CD4-positive, alpha-beta T cell treated with Interleukin-6 for 4 hours (primary cell): ENCODE measurements at regions not wholly inside any gene's neighbourhood (a gene's known extent, or its start where the extent isn't known, plus 50 kb on each side); places are given as distances from the start of the nearest gene placed in this dataset.

Experiments
- DNase-seq: peaks from one replicate; pipeline ENCODE4 v3.0.0-alpha.2; 2020; ENCODE audit warnings: mixed read lengths

DNA sequence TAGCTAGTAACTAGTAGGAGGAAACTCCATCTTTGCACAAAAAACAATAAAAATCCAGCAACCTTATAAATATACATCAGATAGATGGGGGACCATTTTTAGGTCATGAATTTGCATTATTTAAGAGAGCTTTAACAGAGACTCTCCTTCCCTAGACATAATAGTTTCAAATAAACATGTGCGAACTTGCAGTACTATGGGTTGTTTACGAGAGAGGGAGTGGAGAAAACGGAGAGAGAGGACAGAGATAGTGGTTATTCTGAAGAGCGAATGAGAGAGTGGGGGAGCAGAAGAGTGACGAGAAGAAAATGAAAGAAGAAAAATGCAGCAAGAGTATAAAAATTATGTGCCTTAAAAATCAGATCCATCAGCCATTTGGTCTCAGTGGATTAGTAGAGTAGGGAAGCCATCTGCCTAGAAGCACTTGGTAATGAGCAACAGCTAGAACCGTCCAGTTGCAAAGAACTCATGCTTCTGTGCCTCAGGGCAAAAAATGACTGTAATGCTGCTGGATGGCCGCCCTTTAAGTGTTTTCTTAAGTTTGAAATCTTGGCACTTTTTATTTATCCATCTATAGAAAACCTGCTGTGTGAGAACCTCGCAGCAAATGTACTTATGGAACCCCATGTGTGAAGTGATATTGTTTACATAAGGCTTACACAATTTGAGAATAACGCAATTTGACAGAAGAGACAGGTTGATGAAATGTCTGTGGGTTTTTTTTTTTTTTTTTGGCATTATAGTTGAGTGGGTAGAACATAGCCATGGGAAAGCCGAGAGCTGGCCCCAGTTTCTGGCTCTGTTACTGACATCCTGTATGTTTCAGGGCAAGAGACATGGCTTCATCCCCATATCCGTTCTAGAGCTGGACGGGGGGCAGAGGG is 95.6 kb upstream of the ZNF608 start:
- DNase-seq: no peak

DNA sequence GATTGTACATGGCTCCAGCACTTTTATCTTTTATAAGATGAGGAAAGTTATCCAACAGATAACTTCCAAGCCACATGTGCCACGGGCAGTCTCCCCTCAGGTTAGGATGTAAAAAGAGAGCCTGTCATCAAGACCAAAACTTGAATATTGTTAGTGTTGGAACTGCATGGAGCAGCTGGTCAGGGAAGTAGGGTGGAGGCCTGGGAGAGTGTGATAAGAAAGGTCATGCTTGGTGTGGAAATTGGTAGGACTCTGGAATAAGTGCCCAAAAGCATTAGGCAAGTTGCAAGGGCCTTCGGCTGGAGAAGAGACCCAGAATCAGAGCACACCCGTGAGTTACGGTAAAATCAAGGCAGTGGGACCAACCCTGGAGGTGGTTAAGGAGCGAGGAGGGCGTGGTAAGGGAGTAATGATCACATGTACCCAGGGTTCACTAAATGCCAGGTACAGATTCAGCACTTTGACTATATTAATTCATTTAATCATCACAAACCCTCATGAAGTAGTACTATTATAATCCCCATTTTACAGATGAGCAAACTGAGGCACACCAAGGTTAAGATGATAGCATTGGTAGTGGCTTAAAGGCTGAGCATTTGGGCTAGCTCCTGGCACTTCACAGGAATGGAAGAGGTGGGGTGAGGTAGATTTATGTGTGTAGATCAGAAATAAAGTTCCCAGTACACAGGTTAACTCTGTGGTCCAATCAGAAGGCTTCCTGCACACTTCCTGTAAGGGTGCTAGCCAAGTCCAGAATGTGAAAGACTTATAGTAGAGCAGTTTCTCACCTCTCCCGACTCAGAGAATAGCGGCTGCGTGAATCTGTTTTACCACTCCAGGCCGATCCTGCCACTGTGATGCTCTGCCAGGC is 96.5 kb upstream of the ZNF608 start:
- no peak for DNase-seq

DNA sequence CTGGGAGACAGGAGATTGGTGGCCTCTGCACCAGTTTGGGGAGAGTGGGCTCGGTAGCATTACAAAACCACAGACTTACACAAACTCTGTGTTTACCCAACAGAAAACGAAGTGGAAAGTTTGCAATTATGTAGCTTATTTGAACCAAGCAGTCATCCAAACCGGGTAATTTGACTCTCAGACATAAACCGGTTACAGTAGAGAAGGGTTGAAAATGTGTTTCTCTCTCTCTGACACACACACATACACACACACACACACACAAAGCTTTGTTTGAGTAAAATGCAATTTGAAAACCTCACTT is 97.1 kb upstream of the ZNF608 start:
- DNase-seq: no peak

DNA sequence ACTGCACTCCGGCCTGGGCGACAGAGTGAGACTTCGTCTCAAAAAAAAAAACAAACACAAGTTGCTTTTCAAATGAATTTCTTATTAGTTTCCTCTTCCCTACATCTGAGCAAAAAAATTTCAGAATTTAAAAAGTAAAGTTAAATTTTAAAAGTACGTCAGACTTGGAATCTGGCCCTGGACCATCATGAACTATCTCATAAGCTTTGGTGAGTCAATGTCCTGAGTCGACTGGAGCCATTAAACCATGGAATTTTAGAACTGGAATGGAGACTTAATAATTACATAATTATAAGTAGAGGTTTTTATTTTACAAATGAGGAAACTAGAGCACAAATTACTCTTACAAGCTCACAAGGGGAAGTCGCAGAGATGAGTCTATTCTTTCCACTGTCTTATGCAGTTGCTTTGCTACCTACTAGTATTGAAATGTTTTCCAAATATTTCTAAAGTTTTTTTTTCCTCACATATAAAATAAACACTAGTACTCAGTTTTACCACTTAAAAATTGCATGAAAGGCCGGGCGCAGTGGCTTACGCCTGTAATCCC is 98.0 kb upstream of the ZNF608 start:
- DNase-seq: no peak

DNA sequence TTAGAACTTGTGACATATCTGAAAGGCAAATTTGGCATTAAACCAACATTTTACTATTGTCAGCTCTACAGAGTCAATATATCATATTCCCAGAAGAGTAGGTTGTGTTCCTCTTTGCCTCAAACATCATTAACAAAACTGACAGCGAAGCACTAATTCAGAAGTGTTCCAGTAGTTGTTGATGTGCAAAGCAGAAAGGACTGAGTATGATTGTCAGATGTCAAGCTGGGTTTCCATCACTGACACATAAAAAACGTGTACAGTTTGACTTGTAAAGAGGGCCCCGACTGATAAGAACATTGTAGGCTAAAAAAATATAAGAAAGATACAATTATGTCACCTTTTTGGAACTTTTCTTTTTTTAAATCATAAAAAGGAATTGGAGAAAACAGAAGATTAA is 101.5 kb upstream of the ZNF608 start:
- no peak for DNase-seq

DNA sequence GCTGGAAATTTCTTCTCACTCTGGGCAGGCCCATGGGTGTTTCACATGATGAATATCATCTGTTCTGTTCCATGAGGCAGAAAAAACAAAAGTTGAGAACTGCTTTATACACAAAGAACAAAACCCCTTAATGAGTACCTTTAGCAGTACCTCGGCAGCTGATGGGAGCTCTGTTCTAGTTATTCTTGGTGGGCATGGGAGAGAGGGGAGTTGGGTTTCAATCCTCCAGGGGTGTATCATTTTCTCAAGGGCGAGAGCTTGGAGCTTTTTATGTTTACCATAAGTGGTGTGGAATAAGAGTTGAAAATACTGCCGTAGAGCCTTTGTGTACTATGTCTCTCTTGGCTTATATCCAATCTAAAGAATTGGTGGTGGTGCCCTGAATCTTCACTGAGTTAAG is 103.3 kb upstream of the ZNF608 start:
- DNase-seq: no peak

DNA sequence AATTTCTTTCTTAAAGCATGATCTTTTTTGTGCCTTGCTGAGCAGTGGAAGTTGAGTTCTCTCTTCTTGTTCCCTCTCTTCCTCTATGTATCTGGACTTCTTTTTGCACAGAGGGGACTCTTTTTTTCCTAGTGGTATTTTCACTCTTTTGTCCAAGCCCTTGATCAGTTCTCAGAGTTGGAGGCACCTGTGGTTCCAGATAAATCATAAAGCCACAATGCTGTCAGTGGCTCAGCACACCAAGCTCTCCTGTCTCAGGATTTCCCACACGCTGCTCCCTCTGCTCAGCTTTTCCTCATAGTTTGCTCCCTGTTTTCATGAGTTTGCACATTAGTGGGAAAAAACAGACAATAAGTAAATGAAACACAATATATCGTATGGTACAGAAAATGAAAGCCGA is 110.3 kb upstream of the ZNF608 start:
- DNase-seq: no peak

DNA sequence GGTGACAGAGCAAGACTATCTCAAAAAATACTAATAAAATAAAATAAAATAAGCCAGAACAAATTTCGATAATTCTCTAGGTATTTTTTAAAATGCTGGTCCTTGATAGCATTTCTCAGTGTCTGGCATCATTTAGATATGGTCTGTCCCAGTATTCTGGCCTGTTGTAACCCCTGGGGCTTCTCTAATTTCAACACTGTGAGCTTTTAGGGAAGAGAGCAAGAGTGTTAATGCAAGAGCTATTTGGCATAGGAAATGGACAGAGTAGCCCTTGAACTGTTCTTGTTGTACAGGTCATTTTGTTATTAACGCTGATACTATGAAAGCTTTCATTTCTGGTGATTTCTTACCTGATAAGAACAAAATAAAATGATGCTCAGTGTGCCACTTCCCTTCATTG is 112.2 kb upstream of the ZNF608 start:
- no peak for DNase-seq

DNA sequence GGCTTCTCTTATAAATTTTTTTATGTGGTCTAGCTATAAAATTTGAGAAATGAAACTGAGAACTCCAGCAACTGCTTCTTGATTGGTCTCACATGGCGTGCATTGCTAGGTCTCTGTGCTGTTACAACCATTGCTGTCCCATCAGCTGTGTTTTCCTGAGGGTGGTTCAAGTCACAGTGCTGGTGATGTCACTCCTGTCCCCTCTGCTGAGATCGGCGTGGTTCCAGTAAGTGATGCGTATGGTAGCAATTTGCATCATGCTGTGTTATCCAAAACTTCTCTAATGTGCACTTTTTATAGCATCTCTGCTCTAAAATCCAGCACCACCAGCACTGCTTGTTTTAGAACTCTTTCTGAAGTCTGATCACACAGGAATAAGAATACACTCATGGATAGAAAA is 112.6 kb upstream of the ZNF608 start:
- DNase-seq: no peak

DNA sequence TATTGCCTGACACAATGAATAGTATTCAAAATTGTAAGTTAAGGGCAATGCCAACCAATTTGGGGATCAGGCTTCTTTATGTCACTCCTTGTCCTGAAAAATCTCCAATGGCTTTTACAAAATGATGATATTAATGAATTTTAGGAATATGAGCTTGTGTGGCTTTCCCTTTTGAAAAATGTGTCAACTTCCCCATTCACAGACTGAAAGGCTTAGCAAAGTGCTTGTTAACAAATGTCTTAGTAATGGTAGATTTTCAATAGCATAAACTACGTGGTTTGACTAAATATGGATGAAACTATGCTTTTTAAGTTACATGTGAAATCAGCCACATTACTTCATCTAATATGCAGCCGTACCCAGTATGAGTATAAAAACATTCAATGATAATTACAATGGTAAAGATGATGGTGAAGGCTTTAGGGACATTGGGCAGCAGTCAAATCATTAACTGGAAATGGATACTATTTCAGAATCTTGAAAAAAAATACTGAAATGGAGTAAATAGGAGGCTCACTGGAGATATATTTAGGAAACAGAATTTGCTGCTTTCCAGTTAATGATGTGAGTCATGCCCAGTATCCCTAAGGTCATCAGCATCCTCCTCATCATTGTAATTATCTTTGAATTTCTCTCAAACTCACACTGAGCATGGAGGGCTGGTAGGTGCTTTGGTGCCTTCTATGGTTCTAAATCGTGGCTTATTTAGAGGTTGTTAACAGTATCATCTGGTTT is 113.3 kb upstream of the ZNF608 start:
- DNase-seq: no peak

DNA sequence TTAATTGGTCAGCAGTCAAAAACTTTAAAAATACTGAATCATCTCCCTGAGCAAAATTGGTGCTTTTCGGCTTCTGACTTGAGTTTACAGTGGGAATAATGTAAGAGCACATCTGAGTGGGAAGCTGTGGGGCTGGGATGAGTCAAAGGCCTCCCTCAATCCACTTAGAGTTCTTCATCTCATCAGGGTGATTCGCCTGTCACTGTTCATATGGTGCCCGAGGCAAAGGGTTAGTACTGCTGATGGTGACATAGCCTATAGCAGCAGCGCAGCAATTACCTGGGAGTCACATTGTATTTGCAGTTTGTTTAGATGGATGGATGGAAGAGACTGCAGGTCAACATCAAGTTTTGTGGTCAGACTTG is 113.8 kb upstream of the ZNF608 start:
- no peak for DNase-seq

DNA sequence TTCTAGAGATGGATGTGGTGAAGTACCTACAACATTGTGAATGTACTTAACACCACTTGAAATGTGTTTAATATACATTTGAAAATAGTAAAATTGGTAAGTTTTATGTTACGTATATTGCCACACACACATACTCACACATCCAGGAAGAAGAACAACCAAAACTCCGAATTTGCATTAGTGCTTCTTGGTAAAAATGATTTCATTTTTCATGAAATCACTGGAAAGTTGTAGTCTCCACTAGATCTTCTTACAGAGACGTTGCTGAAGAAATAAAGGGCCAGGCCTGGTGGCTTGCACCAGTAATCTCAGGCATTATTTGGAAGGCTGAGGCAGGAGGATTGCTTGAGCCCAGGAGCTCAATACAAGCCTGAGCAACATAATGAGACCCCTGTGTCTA is 118.6 kb upstream of the ZNF608 start:
- no peak for DNase-seq

DNA sequence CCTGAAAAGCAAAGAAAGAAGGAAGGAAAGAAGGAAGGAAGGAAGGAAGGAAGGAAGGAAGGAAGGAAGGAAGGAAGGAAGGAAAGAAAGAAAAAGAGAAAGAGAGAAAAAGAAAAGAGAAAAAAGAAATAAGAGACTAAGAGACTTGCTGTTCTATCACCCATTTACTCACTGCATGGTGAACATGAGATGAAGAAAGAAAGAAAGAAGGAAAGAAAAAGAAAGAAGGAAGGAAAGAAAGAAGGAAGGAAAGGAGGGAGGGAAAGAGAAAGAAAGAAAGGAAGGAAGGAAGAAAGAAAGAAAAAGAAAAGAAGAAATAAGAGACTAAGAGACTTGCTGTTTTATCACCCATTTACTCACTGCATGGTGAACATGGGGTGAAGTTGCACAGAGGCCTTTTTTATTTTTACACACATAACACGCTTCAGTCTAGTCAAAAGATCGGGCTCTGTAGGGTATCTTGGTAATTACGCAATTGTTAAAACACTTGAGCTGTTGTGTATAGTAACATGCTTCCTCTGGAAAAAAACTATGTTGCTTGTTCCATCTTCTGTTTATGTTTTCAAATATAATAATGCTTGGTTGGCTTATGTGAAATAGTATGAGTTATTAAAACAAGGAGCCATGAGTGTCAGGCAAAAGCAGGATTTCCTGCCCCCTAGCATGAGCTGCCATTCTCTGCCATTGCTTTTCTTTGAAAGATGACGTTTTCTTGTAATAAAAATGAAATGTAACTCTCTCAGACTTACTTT is 119.3 kb upstream of the ZNF608 start:
- DNase-seq: no peak

DNA sequence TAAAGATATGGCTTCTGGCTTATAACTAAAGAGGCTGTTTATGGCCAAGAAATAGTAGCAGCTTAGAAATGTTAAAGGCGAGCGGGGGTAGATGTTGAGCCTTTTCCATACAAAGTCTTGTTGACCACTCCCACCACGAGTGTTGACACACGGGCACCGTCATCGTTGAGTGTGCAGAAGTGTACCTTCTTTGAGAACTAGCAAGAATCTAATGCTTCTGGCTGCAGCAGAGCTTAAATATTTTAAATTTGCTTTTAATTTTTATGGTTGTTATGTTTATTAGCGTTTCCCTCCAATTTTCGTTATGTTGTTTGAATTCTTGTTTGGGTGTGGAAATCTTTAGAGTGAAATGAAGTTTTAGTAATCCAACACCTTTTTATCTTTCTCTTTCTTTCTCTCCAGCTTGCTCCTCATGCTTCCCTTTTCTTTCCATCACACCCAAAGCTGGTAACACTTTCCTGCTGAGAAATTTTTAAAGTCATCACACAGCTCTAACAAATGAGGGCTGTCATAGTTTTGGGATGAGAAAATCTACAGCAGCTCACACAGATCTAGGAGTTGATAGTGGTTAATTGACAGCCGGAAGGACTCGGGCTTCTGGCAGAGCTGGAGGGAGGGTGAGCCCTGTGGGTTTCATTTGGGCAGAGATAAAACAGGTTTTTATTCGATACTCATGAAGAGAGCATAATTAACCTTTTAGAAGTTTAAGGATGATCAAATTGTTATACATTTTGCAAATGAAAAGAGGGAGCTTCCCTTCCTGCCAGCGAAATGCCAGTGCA is 120.1 kb upstream of the ZNF608 start:
- DNase-seq: no peak

DNA sequence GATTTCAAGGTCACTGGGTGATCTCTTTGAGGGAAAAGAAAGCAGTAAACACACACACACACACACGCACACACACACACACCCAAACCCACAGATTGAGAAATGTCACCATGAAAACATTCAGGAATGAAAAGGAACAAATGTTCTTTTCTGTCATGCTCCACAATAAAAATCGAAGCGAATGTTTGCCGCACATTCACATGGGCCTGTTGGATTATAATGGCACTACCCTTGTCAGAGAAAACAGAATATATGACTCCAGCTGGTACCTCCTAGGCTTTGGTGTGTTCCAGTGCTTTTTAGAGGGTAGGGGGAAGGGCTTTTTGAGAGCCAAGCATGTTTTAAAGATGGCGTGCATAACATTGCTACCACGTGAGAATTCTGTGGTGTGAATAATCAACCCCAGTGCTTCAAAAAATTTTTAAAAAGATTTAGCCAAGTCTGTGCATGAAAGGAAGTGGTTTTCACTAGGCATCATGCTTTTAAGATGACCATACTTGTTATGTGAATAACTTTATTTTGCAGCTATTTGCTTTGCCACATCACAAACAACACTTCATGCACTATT is 120.8 kb upstream of the ZNF608 start:
- DNase-seq: no peak

DNA sequence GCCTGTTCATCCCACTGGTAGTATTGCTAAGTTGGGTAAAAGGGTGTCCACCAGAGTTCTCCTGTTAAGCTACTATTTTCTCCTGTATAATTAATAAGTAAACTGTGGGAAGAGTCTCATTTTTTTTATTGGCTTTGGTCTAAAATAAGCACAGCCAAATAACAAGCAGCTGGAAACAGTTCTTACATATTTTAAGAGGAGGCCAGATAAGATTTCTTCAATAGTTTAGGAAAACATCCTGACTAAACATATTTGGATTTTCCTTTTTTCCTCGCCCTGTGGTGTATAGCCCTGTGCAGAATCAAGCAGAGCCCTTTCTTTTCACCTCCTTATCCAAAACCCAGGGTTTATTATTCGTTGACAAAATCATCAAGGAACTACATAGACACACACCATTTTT is 122.2 kb upstream of the ZNF608 start:
- DNase-seq: no peak

DNA sequence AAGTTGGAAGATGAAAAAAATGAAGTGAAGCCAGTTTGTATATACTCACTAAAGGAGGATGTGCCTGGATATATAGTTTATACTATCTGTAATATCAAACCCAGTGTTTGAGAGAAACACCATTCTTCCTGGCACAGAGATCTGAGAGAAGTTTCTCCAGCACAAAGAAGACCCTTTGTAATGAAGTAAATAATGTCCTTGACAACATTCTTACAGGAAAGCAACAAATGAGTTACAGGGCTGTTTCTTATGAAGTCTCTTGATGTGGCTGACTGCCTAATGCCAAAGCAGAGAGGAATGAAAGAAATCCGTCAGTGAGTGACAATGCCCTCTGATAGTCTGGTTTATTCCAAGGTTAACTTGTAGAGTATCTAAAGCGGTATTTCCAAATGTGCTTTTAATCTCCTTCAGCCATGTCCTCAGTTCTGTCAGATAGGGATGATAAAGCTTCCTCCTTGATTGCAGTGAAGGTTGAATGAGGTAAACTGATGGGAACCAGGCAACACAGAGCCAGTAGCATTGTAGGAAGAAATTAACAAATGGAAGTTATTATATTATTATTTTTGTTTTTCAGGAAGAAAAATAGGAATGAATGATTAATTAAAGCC is 123.1 kb upstream of the ZNF608 start:
- DNase-seq: no peak

DNA sequence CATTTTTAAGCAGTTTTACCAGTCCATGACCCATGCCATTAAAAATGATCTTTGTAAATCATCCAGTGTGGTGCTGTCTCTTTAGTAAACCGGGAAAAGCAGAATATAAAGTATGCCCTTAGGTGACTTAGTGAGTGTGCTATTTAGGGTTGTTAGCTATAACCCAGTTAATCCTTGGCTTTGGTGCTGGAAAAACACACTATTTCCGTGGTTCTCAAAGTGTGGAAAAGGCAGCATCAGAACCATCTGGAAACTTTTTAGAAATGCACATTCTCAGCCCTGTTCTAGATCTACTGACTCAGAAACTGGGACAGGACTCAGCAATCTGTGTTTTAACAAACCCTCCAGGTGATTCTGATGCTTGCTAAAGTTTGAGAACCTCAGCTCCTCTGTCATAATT is 123.6 kb upstream of the ZNF608 start:
- DNase-seq: no peak

DNA sequence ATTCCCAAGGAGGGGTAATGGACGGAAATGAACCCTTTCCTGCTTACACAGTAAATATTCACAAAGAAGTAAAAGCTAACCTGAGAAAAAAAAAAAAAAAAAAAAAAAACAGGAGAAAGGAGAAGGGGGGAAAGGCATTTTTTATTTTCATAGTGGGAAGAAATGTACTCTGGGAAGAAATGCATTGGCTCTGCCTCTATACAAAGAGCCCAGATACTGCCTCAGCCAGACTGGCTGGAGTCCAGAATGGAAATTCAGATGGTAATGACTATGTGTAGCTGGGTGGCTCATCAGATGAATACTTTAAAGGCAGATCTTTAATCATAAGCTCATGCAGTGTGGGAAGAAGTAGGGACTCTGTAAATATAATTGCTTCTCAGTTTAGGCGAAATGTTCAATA is 124.9 kb upstream of the ZNF608 start:
- no peak for DNase-seq

DNA sequence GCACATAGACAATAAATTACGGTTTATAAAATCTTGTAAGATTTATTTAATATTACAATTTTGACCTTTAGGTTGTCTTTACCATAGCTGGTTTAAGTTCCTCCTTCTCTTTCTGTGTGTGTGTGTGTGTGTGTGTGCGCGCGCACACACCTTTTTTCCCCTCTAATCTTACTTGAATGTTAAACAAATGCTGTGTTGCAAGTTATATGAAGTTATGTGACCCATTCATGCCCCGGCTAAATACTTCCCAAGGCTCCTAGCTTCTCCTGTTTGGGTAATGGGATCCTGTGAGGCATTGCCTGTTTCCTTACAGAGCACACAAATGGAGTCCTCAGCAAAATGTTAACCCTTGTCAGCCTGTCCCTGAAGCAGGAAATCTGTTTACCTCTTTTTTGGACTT is 125.6 kb upstream of the ZNF608 start:
- no peak for DNase-seq

DNA sequence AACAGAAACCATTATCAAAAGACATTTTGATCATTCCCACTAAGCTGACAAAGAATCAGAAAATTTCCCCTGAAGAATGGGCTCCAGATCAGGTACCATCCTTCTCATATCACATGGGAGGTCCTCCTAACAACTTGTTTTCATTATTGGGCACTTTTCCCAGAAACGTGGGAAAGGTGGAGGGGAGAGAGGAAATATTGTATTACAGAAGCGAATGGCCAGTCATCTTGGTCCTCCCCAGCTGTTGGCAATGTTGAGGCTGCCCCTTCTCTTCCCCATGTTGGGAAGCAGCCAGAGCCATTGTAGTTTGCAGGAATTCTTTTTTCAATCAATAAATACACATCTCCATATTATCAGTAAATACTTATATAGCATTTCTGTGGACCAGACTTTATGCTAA is 126.2 kb upstream of the ZNF608 start:
- DNase-seq: no peak
